Caco-2 (cell line): ENCODE measurements at regions not wholly inside any gene's neighbourhood (a gene's known extent, or its start where the extent isn't known, plus 50 kb on each side); places are given as distances from the start of the nearest gene placed in this dataset.

Source experiments
- BruUV-seq: library from RNA; stranded (reverse); fragments of 400-500 nt; replicated peaks from 2 replicates; lab custom pipeline; 2021; lab: Mats Ljungman, UMichigan
- CTCF ChIA-PET: fragments of 300-600 bp; sonication (Branson Sonifier 250); formaldehyde crosslinking; loops from one replicate; lab custom pipeline; 2022; ENCODE audit warnings: antibody characterized with exemption; lab: Charles Lee
- POLR2A ChIA-PET: fragments of 300-600 bp; sonication (Branson Sonifier 250); formaldehyde crosslinking; loops from one replicate; lab custom pipeline; 2022; ENCODE audit warnings: antibody characterized with exemption; lab: Charles Lee
- DNase-seq, 2 experiments: peaks; one replicate each; pipeline versions ENCODE4 v3.0.0 to v3.0.0-alpha.2; 2020 to 2022
- H3K27me3 ChIP-seq: replicated peaks from 2 replicates; pipeline ENCODE4 v1.6.0; 2011; ENCODE audit warnings: low read length; ENCODE audit not compliant: control insufficient read depth, insufficient read depth
- H3K36me3 ChIP-seq: 2 replicates; pipeline ENCODE4 v1.5.1; 2011; ENCODE audit warnings: low read length; ENCODE audit not compliant: control insufficient read depth, insufficient read depth
- H3K4me1 ChIP-seq: fragments of 250-450 bp; sonication (Bioruptor Pico); 2 replicates; pipeline ENCODE4 v1.5.1; 2020; ENCODE audit warnings: mild to moderate bottlenecking
- H3K4me3 ChIP-seq: 2 replicates; pipeline ENCODE4 v1.5.1; 2011; ENCODE audit warnings: low read depth, mild to moderate bottlenecking, control low read depth, low read length
- H3K9me3 ChIP-seq: fragments of 250-450 bp; sonication (Bioruptor Pico); 2 replicates; pipeline ENCODE4 v1.5.1; 2020; ENCODE audit warnings: mild to moderate bottlenecking, moderate library complexity
- H3K27ac Mint-ChIP-seq: one replicate; pipeline ENCODE4 v1.8.0; 2022; ENCODE audit warnings: mixed read lengths; ENCODE audit not compliant: unreplicated experiment
- H3K27me3 Mint-ChIP-seq: one replicate; pipeline ENCODE4 v1.8.0; 2022; ENCODE audit warnings: mixed read lengths; ENCODE audit not compliant: insufficient read depth, unreplicated experiment
- H3K36me3 Mint-ChIP-seq: one replicate; pipeline ENCODE4 v1.8.0; 2022; ENCODE audit warnings: mild to moderate bottlenecking, mixed read lengths; ENCODE audit not compliant: insufficient read depth, unreplicated experiment
- H3K4me1 Mint-ChIP-seq: one replicate; pipeline ENCODE4 v1.8.0; 2022; ENCODE audit warnings: low read depth, mixed read lengths; ENCODE audit not compliant: unreplicated experiment
- H3K4me3 Mint-ChIP-seq: one replicate; pipeline ENCODE4 v1.8.0; 2022; ENCODE audit warnings: mild to moderate bottlenecking, moderate library complexity, mixed read lengths; ENCODE audit not compliant: unreplicated experiment
- H3K9me3 Mint-ChIP-seq: one replicate; pipeline ENCODE4 v1.8.0; 2022; ENCODE audit warnings: mixed read lengths; ENCODE audit not compliant: unreplicated experiment
- intact Hi-C: fragments of 100-400 bp; cut with micrococcal nuclease; formaldehyde crosslinking; loops from one replicate; pipeline ENCODE4 v1.10.0; 2022; ENCODE audit not compliant: unreplicated experiment
- TF ChIP-seq, protein P1 (sequence below), 2 experiments: fragments of 200-600 bp in 1 of 2; IDR thresholded peaks; 1 replicate in 1 of 2; 2 replicates in 1 of 2; pipeline versions ENCODE4 v1.5.1 to v1.8.0; 2011 to 2022; ENCODE audit warnings: antibody characterized with exemption in 1 of 2, control low read depth in 1 of 2, inconsistent platforms in 1 of 2, low read depth in 1 of 2, low read length in 1 of 2, mild to moderate bottlenecking in 1 of 2, moderate library complexity in 1 of 2; ENCODE audit not compliant: insufficient read depth in 1 of 2, severe bottlenecking in 1 of 2, unreplicated experiment in 1 of 2

DNA sequence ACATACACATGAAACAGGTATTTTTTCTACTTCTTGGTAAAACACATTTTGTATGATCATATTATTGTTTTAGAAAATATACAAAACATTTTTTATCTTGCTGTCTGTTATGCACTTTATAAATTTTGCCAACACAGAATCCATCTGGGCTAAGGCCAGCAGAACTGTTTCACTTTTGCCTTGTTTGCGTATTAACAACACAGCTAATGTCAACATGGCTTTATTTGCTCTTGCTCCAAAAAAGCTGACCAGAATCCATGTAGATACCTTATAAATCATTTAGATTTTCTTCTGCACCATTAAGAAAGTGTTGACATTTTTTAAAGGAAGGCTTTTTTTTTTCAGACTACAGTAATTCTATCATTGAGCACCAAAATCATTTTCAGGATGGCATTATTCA is 58.1 kb upstream of the PGR start:
- BruUV-seq, result no TSS peak
- TF ChIP-seq, protein P1, sequence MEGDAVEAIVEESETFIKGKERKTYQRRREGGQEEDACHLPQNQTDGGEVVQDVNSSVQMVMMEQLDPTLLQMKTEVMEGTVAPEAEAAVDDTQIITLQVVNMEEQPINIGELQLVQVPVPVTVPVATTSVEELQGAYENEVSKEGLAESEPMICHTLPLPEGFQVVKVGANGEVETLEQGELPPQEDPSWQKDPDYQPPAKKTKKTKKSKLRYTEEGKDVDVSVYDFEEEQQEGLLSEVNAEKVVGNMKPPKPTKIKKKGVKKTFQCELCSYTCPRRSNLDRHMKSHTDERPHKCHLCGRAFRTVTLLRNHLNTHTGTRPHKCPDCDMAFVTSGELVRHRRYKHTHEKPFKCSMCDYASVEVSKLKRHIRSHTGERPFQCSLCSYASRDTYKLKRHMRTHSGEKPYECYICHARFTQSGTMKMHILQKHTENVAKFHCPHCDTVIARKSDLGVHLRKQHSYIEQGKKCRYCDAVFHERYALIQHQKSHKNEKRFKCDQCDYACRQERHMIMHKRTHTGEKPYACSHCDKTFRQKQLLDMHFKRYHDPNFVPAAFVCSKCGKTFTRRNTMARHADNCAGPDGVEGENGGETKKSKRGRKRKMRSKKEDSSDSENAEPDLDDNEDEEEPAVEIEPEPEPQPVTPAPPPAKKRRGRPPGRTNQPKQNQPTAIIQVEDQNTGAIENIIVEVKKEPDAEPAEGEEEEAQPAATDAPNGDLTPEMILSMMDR (IDR thresholded peaks at IDR 0.05; ENCODE audit: insufficient read depth in 1 of 2, low read depth in 1 of 2, low read length in 1 of 2, severe bottlenecking in 1 of 2, unreplicated experiment in 1 of 2), result no peak
- Histone ChIP-seq H3K4me3 (no peak overlapping the region), H3K9me3 (no peaks in the 10 kb centered on the region; the same call in 1 of the 2 replicates), H3K36me3 (no peaks in the 10 kb centered on the region), H3K4me1 (no peaks in the 10 kb centered on the region; the same call in 1 of the 2 replicates), H3K27me3 (no peaks in the 10 kb centered on the region)
- peaks cover 4% of the 10 kb centered on the region for H3K27me3 Mint-ChIP-seq
- intact Hi-C loops, result loop anchor here (10.0 kb wide), 1 partner anchor 137 kb away; no protein-coding TSS in a partner anchor
- H3K4me1 Mint-ChIP-seq, result no peaks in the 10 kb centered on the region
- POLR2A ChIA-PET, result no interaction called here
- no peaks in the 10 kb centered on the region for H3K9me3 Mint-ChIP-seq
- CTCF ChIA-PET, result no interaction called here
- DNase-seq, result no peak
- H3K27ac Mint-ChIP-seq, result no peak overlapping the region
- H3K4me3 Mint-ChIP-seq, result no peak overlapping the region
- no peaks in the 10 kb centered on the region for H3K36me3 Mint-ChIP-seq

GRCh38 chr11:101185985-101186384 is 56.4 kb upstream of the PGR start:
- BruUV-seq, result no TSS peak
- Mint-ChIP-seq H3K4me3 (no peak overlapping the region), H3K36me3 (no peaks in the 10 kb centered on the region), H3K27me3 (peaks cover 6% of the 10 kb centered on the region), H3K4me1 (no peaks in the 10 kb centered on the region), H3K27ac (no peak overlapping the region), H3K9me3 (peaks cover 6% of the 10 kb centered on the region)
- no peaks in the 10 kb centered on the region for H3K27me3 ChIP-seq
- H3K36me3 ChIP-seq, result no peaks in the 10 kb centered on the region
- intact Hi-C loops, result loop anchor here (10.0 kb wide), 1 partner anchor 139 kb away; no protein-coding TSS in a partner anchor
- DNase-seq, result no peak
- CTCF ChIA-PET, result no interaction called here
- H3K4me1 ChIP-seq, result no peaks in the 10 kb centered on the region; the same call in 1 of the 2 replicates
- POLR2A ChIA-PET, result no interaction called here
- H3K9me3 ChIP-seq, result no peaks in the 10 kb centered on the region; the same call in 1 of the 2 replicates
- no peak overlapping the region for H3K4me3 ChIP-seq
- TF ChIP-seq, protein P1 (IDR thresholded peaks at IDR 0.05; ENCODE audit: insufficient read depth in 1 of 2, low read depth in 1 of 2, low read length in 1 of 2, severe bottlenecking in 1 of 2, unreplicated experiment in 1 of 2), result no peak

DNA sequence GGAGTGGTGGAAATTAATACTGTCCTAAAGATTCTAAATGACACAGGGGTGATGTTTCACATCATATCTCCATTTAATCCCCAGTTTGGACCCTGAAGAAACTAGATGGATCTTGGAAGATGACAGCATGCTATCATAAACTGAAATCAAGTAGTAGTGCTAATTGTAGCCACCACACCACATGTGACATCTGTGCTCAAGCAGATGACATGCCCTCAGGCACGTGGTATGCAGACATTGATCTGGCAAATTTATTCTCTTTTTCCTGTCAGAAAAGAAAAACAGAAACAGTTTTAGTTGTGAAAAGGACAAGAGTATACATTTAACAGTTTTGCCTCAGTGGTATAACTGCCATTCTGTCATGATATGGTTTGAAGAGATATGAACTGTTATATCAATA is 52.9 kb upstream of the PGR start:
- TF ChIP-seq, protein P1 (IDR thresholded peaks at IDR 0.05; ENCODE audit: insufficient read depth in 1 of 2, low read depth in 1 of 2, low read length in 1 of 2, severe bottlenecking in 1 of 2, unreplicated experiment in 1 of 2), result no peak

More for the DNA sequence above, 52.9 kb upstream of the PGR start:
- H3K27me3 ChIP-seq, result no peaks in the 10 kb centered on the region
- peaks cover 6% of the 10 kb centered on the region for H3K27me3 Mint-ChIP-seq
- no peaks in the 10 kb centered on the region; the same call in 1 of the 2 replicates for H3K9me3 ChIP-seq
- no peak overlapping the region for H3K4me3 Mint-ChIP-seq
- no peaks in the 10 kb centered on the region for H3K36me3 Mint-ChIP-seq
- H3K4me1 Mint-ChIP-seq, result no peaks in the 10 kb centered on the region
- no TSS peak for BruUV-seq
- CTCF ChIA-PET, result no interaction called here
- peaks cover 11% of the 10 kb centered on the region for H3K9me3 Mint-ChIP-seq
- POLR2A ChIA-PET, result no interaction called here
- no peaks in the 10 kb centered on the region for H3K36me3 ChIP-seq
- H3K4me3 ChIP-seq, result no peak overlapping the region
- no peaks in the 10 kb centered on the region for H3K4me1 ChIP-seq
- DNase-seq, result no peak
- intact Hi-C loops, result loop anchor here (10.0 kb wide), 1 partner anchor 142 kb away; no protein-coding TSS in a partner anchor
- no peak overlapping the region for H3K27ac Mint-ChIP-seq
